ENCODE measurements at regions not wholly inside any gene's neighbourhood (a gene's known extent, or its start where the extent isn't known, plus 50 kb on each side); places are given as distances from the start of the nearest gene placed in this dataset.

DNA sequence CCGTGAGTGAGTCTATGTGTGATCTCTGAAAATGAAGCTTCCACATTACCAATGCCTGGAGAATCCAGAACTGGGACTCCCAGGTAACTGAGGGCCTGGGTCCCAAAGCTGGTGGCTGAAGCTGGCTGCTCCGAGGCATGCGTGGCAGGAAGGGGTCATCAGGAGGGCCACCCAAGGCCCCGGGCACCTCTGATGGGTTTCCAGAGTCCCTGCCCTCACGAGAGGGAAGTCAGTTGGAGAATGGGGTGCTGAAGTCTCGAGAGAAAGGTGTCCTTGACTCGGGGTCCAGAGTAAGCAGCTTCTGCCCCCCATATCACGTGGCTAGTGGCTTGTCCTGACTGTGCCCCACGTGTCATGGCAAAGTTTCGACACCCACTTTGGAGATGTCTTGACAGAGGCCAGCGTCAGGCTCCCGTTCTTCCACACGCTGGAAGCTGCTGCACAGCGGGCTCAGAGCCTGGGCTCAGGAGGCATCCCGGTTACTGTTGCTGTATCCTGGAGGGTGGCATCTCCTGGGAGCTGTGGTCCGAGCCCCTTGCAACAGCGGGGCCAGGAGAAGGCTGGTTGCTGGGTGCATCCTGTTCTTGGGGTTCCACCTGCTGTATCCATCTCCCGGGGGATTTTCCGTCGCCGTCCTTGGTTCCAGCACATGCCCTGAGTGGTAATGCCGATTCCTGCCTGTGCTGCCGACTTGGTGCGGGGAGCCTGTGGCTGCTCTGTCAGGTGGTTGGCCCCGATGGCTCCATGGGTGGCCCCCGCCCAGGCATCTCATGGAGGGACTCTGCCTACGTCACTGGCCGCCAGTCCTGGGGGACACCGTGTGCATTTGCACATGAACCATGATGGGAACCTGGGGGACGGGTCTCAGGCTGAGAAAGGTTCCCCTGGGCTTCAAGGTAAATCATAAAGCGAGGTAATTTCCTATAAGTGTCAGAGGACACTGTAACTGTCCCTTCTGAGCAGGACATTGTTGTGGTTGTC, 183.3 kb upstream of the HDAC4 start:
- Histone ChIP-seq H3K27ac (ENCODE audit: control insufficient read depth, insufficient read depth) (no peak overlapping the region), H3K4me2 (ENCODE audit: control insufficient read depth, insufficient read depth) (no peak overlapping the region), H2AFZ (ENCODE audit: control insufficient read depth, low read depth, low read length) (no peak overlapping the region), H3K79me2 (ENCODE audit: control insufficient read depth, insufficient read depth, low read length) (no peaks in the 10 kb centered on the region), H3K9me3 (replicated peaks; ENCODE audit: control insufficient read depth, insufficient read depth, low read length) (no peaks in the 10 kb centered on the region; the same call in 2 of the 3 replicates), H3K36me3 (ENCODE audit: control insufficient read depth in 2 of 2, insufficient read depth in 2 of 2, low read length in 1 of 2) (no peaks in the 10 kb centered on the region), H3K4me3 (no peak overlapping the region), H3K4me1 (ENCODE audit: control insufficient read depth, insufficient read depth, low read length) (no peaks in the 10 kb centered on the region), H3K9ac (ENCODE audit: control insufficient read depth, insufficient read depth, low read length) (no peak overlapping the region), H3K27me3 (replicated peaks in 1 of 2; ENCODE audit: control insufficient read depth in 2 of 2, insufficient read depth in 2 of 2, low read length in 1 of 2) (no peaks in the 10 kb centered on the region; a peak in 1 of 4 replicates), H4K20me1 (ENCODE audit: control insufficient read depth, insufficient read depth) (no peaks in the 10 kb centered on the region)
- DNase-seq (ENCODE audit: low read depth, low spot score) (no peak), FAIRE-seq (no peak), ATAC-seq (no peak)
- intact Hi-C loops (cut with micrococcal nuclease; ENCODE audit: unreplicated experiment) (no loop called here), in situ Hi-C loops (cut with MboI) (no loop called here)
- SMC1A ChIA-PET (ENCODE audit: uncharacterized antibody, unreplicated experiment): no interaction called here
- POLR2A ChIA-PET: no interaction called here
- RAD21 ChIA-PET (ENCODE audit: unreplicated experiment): no interaction called here
- WGBS (ENCODE audit: insufficient coverage, insufficient replicate concordance, low lambda C conversion rate, missing lambda C conversion rate): 28% methylated on average over 31 of the region's 31 CpGs
- BruUV-seq (replicated peaks): no TSS peak
- CTCF ChIA-PET: no interaction called here
- TF ChIP-seq ZNF217 (IDR thresholded peaks at IDR 0.05) (no peak), HCFC1 (IDR thresholded peaks at IDR 0.05; ENCODE audit: low read length) (no peak), SUZ12 (IDR thresholded peaks at IDR 0.05; ENCODE audit: unreplicated experiment) (no peak), FOS (IDR thresholded peaks at IDR 0.05; ENCODE audit: borderline replicate concordance, extremely low read depth, insufficient read length) (no peak), RFX5 (IDR thresholded peaks at IDR 0.05; ENCODE audit: low read depth, low read length) (no peak), BACH1 (IDR thresholded peaks at IDR 0.05; ENCODE audit: borderline replicate concordance) (no peak), JUNB (IDR thresholded peaks at IDR 0.05) (no peak), PML (IDR thresholded peaks at IDR 0.05; ENCODE audit: low read length) (no peak), JUND (IDR thresholded peaks at IDR 0.05; ENCODE audit: low read depth, low read length) (no peak), SIN3A (IDR thresholded peaks at IDR 0.05; ENCODE audit: low read depth, low read length) (no peak), TCF7 (IDR thresholded peaks at IDR 0.05; ENCODE audit: borderline replicate concordance) (no peak), EP300 (IDR thresholded peaks at IDR 0.05; ENCODE audit: borderline replicate concordance in 1 of 2, control insufficient read depth in 1 of 2, low read depth in 2 of 2, low read length in 2 of 2) (no peak), KDM1A (IDR thresholded peaks at IDR 0.05; ENCODE audit: borderline replicate concordance) (no peak)
- TF ChIP-seq, protein P1, sequence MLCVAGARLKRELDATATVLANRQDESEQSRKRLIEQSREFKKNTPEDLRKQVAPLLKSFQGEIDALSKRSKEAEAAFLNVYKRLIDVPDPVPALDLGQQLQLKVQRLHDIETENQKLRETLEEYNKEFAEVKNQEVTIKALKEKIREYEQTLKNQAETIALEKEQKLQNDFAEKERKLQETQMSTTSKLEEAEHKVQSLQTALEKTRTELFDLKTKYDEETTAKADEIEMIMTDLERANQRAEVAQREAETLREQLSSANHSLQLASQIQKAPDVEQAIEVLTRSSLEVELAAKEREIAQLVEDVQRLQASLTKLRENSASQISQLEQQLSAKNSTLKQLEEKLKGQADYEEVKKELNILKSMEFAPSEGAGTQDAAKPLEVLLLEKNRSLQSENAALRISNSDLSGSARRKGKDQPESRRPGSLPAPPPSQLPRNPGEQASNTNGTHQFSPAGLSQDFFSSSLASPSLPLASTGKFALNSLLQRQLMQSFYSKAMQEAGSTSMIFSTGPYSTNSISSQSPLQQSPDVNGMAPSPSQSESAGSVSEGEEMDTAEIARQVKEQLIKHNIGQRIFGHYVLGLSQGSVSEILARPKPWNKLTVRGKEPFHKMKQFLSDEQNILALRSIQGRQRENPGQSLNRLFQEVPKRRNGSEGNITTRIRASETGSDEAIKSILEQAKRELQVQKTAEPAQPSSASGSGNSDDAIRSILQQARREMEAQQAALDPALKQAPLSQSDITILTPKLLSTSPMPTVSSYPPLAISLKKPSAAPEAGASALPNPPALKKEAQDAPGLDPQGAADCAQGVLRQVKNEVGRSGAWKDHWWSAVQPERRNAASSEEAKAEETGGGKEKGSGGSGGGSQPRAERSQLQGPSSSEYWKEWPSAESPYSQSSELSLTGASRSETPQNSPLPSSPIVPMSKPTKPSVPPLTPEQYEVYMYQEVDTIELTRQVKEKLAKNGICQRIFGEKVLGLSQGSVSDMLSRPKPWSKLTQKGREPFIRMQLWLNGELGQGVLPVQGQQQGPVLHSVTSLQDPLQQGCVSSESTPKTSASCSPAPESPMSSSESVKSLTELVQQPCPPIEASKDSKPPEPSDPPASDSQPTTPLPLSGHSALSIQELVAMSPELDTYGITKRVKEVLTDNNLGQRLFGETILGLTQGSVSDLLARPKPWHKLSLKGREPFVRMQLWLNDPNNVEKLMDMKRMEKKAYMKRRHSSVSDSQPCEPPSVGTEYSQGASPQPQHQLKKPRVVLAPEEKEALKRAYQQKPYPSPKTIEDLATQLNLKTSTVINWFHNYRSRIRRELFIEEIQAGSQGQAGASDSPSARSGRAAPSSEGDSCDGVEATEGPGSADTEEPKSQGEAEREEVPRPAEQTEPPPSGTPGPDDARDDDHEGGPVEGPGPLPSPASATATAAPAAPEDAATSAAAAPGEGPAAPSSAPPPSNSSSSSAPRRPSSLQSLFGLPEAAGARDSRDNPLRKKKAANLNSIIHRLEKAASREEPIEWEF (IDR thresholded peaks at IDR 0.05; ENCODE audit: insufficient replicate concordance, low read depth, low read length): no peak
- TF ChIP-seq, protein P2, sequence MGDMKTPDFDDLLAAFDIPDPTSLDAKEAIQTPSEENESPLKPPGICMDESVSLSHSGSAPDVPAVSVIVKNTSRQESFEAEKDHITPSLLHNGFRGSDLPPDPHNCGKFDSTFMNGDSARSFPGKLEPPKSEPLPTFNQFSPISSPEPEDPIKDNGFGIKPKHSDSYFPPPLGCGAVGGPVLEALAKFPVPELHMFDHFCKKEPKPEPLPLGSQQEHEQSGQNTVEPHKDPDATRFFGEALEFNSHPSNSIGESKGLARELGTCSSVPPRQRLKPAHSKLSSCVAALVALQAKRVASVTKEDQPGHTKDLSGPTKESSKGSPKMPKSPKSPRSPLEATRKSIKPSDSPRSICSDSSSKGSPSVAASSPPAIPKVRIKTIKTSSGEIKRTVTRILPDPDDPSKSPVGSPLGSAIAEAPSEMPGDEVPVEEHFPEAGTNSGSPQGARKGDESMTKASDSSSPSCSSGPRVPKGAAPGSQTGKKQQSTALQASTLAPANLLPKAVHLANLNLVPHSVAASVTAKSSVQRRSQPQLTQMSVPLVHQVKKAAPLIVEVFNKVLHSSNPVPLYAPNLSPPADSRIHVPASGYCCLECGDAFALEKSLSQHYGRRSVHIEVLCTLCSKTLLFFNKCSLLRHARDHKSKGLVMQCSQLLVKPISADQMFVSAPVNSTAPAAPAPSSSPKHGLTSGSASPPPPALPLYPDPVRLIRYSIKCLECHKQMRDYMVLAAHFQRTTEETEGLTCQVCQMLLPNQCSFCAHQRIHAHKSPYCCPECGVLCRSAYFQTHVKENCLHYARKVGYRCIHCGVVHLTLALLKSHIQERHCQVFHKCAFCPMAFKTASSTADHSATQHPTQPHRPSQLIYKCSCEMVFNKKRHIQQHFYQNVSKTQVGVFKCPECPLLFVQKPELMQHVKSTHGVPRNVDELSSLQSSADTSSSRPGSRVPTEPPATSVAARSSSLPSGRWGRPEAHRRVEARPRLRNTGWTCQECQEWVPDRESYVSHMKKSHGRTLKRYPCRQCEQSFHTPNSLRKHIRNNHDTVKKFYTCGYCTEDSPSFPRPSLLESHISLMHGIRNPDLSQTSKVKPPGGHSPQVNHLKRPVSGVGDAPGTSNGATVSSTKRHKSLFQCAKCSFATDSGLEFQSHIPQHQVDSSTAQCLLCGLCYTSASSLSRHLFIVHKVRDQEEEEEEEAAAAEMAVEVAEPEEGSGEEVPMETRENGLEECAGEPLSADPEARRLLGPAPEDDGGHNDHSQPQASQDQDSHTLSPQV (IDR thresholded peaks at IDR 0.05): no peak

All from GM12878 (cell line).